LNCAP (cell line): ENCODE measurements at regions not wholly inside any gene's neighbourhood (a gene's known extent, or its start where the extent isn't known, plus 50 kb on each side); places are given as distances from the start of the nearest gene placed in this dataset.

ENCODE experiments used
- CTCF ChIP-seq: fragments of 450-650 bp; IDR thresholded peaks from 2 replicates; pipeline ENCODE4 v1.5.1; 2017; ENCODE audit warnings: mild to moderate bottlenecking

- TF ChIP-seq CTCF, result no peak
These were observed 121.3 kb upstream of the OSMR start for GRCh38 chr5:38724301-38725030.

- no peak for TF ChIP-seq CTCF
These were observed 120.4 kb upstream of the OSMR start for GRCh38 chr5:38725371-38725865.

- no peak for TF ChIP-seq CTCF
These were observed 119.5 kb upstream of the OSMR start for GRCh38 chr5:38726279-38726678.

GRCh38 chr5:38728029-38728428 is 117.8 kb upstream of the OSMR start:
- TF ChIP-seq CTCF, result no peak

GRCh38 chr5:38731461-38731860 is 114.4 kb upstream of the OSMR start:
- TF ChIP-seq CTCF, result no peak

GRCh38 chr5:38734353-38734752 is 111.5 kb upstream of the OSMR start:
- TF ChIP-seq CTCF, result no peak

GRCh38 chr5:38736089-38736488 is 109.7 kb upstream of the OSMR start:
- TF ChIP-seq CTCF, result no peak

GRCh38 chr5:38737976-38738375 is 107.8 kb upstream of the OSMR start:
- TF ChIP-seq CTCF, result no peak
